ENCODE measurements at regions not wholly inside any gene's neighbourhood (a gene's known extent, or its start where the extent isn't known, plus 50 kb on each side); places are given as distances from the start of the nearest gene placed in this dataset.

DNA sequence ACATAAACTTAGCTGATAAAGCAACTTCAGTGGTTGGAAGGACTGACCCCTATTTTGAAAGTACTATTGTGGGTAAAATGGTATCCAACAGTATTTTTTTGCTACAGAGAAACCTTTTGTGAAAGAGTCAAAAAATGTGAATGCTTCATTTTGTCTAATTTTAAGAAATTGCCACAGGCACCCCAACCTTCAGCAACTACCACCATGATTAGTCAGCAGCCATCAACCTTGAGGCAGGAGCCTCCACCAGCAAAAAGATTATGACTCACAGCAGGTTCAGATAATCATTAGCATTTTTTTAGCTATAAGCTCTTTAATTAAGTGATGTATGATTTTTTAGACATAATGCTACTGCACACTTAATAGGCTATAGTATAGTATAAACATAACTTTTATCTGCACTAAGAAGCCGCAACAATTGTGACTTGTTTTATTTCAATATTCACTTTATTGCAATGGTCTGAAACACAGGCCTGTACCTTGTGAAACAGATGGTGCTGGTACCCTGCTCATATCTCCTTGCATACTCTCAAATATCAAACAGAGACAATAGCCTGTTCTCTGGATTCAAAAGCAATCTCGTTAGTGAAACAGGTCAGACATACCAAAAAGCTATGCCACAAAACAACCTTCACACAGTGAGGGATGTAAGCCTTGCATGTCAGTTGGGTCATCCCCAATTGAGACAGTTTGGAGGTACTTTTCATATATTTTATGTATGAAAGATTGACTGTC is 261.2 kb upstream of the FAM174A start:
- TF ChIP-seq, protein P1, sequence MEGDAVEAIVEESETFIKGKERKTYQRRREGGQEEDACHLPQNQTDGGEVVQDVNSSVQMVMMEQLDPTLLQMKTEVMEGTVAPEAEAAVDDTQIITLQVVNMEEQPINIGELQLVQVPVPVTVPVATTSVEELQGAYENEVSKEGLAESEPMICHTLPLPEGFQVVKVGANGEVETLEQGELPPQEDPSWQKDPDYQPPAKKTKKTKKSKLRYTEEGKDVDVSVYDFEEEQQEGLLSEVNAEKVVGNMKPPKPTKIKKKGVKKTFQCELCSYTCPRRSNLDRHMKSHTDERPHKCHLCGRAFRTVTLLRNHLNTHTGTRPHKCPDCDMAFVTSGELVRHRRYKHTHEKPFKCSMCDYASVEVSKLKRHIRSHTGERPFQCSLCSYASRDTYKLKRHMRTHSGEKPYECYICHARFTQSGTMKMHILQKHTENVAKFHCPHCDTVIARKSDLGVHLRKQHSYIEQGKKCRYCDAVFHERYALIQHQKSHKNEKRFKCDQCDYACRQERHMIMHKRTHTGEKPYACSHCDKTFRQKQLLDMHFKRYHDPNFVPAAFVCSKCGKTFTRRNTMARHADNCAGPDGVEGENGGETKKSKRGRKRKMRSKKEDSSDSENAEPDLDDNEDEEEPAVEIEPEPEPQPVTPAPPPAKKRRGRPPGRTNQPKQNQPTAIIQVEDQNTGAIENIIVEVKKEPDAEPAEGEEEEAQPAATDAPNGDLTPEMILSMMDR (conservative IDR thresholded peaks at IDR 0.05; ENCODE audit: control insufficient read depth, insufficient read depth, low read depth, low read length) = no peak
- DNase-seq (ENCODE audit: low read depth) = no peak
- H3K4me3 ChIP-seq (ENCODE audit: control insufficient read depth, low read depth, low read length) = no peak overlapping the region

DNA sequence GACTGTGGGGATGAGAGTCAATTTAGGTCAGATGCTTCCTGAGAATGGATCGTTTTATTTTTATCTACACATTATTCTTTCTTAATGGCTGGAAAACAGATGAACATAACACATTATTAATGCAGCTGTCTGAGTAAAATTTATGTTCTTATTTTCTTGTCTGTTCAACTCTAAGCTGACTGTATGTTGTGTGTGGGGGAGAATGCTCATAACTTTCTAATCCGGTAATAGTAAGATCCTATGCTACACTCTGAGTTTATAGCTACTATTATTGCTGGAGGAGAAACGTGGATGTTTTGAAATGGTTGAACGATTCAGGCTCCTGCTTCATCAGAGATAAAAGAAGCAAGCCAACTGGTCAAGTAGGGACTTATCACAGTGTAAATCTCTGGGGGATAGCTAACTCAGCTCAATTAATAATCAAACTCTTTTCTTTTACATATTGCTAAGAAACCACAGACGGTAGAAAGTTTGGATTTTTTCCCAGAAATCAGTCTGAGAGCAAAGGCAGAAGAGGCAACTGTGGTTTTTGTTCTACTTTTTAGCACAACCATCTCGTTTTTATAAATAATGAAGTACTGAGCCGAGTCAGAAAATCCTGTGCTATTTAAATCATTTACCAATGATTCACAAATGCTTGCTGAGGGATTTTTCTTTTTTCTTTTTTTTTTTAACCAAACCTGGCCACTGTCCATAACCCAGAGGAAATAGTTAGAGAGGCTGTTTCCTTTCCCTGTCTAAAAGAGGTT is 265.0 kb upstream of the FAM174A start:
- TF ChIP-seq, protein P1 (conservative IDR thresholded peaks at IDR 0.05; ENCODE audit: control insufficient read depth, insufficient read depth, low read depth, low read length) = no peak
- no peak overlapping the region for H3K4me3 ChIP-seq (ENCODE audit: control insufficient read depth, low read depth, low read length)
- no peak for DNase-seq (ENCODE audit: low read depth)

DNA sequence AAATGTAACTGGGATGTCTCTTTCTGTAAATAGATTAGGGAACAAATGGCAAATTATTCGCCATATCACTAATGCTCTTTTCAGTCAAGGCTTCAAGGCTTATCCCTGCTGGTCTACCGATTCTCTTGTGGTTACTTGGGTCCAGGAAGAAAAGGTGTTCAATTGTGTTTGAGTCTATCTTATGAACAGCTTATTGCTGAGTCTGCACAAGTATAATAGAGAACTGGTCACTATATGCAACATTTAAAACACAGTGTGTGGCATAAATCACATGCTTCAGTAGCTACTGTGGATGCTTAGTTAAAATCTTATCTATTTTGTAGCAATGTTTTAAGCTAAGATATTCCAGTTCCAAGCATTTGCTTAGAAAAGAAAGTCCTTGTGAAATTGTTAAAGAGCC is 274.2 kb upstream of the FAM174A start:
- TF ChIP-seq, protein P1 (conservative IDR thresholded peaks at IDR 0.05; ENCODE audit: control insufficient read depth, insufficient read depth, low read depth, low read length) = no peak
- H3K4me3 ChIP-seq (ENCODE audit: control insufficient read depth, low read depth, low read length) = no peak overlapping the region
- DNase-seq (ENCODE audit: low read depth) = no peak

DNA sequence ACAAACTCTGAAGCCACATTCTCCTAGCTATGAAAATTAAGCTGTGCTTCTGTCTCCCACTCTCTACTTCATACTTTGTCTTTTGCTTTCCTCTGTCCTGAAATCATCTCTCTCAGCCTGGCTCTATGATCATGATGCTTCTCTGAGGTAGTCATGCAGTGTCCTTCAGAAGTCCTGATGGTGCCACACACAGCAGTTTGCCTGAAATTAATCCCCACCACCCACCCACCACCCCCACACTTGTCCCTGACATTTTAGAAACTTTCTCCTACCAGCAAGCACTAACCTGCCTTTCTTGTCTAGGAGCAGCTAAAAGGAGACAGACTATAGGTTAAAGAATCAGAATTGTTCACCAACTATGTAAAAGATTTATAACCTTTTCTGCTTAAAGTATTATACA is 282.2 kb upstream of the FAM174A start:
- no peak for DNase-seq (ENCODE audit: low read depth)
- TF ChIP-seq, protein P1 (conservative IDR thresholded peaks at IDR 0.05; ENCODE audit: control insufficient read depth, insufficient read depth, low read depth, low read length) = no peak

DNA sequence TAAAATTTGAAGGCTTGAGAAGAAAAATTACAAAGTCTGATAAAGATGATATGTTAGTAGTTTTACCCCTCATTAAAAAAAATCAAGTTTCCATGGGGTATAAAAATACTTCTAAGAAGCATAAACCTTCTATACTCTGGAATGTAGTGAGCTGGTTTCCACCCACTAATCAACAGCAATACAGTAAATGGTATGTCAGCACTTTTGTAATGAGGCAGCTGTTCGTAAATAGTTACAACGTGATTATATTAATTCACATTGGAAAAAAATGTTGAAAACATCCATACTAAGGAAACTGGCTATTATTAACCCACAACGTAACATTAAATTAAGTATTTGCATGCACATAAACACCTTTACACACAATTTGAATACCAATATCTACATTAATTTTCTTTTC is 283.1 kb upstream of the FAM174A start:
- H3K4me3 ChIP-seq (ENCODE audit: control insufficient read depth, low read depth, low read length) = no peak overlapping the region
- no peak for DNase-seq (ENCODE audit: low read depth)
- TF ChIP-seq, protein P1 (conservative IDR thresholded peaks at IDR 0.05; ENCODE audit: control insufficient read depth, insufficient read depth, low read depth, low read length) = no peak

More for the DNA sequence above, 282.2 kb upstream of the FAM174A start:
- H3K4me3 ChIP-seq (ENCODE audit: control insufficient read depth, low read depth, low read length) = no peak overlapping the region

DNA sequence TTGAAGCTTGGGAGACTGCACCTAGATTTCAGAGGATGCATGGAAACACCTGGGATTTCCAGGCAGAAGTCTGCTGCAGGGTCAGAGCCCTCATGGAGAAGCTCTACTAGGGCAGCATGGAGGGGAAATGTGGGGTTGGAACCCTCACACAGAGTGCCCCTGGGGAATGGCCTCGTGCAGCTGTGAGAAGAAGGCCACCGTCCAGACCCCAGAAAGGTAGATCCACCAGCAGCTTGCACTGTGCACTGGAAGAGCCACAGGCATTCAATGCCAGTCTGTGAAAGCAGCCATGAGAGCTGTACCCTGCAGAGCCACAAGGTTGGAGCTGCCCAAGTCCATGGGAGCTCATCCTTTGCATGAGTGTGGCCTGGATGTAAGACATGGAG is 285.3 kb upstream of the FAM174A start:
- TF ChIP-seq, protein P1 (conservative IDR thresholded peaks at IDR 0.05; ENCODE audit: control insufficient read depth, insufficient read depth, low read depth, low read length) = no peak
- DNase-seq (ENCODE audit: low read depth) = no peak
- H3K4me3 ChIP-seq (ENCODE audit: control insufficient read depth, low read depth, low read length) = no peak overlapping the region

All from fibroblast of mammary gland (primary cell).